Gastrocnemius medialis (tissue), 4 donors: ENCODE measurements at regions not wholly inside any gene's neighbourhood (a gene's known extent, or its start where the extent isn't known, plus 50 kb on each side); places are given as distances from the start of the nearest gene placed in this dataset.

Source experiments
- CTCF ChIP-seq, 5 experiments: fragments of 450-650 bp in 3 of 5; fragments of 200-600 bp in 2 of 5; sonication (generic) in 2 of 5; IDR thresholded peaks in 4 of 5; conservative IDR thresholded peaks in 1 of 5; 1 replicate in 4 of 5; 2 replicates in 1 of 5; pipeline ENCODE4 v1.5.1; 2016 to 2019; ENCODE audit warnings: antibody characterized with exemption in 5 of 5, mild to moderate bottlenecking in 3 of 5, moderate library complexity in 3 of 5
- POLR2A ChIP-seq, 2 donors: fragments of 450-650 bp; IDR thresholded peaks; one replicate each; pipeline ENCODE4 v1.6.1; 2017; ENCODE audit warnings: antibody characterized with exemption in 2 of 2, mild to moderate bottlenecking in 2 of 2, moderate library complexity in 2 of 2

DNA sequence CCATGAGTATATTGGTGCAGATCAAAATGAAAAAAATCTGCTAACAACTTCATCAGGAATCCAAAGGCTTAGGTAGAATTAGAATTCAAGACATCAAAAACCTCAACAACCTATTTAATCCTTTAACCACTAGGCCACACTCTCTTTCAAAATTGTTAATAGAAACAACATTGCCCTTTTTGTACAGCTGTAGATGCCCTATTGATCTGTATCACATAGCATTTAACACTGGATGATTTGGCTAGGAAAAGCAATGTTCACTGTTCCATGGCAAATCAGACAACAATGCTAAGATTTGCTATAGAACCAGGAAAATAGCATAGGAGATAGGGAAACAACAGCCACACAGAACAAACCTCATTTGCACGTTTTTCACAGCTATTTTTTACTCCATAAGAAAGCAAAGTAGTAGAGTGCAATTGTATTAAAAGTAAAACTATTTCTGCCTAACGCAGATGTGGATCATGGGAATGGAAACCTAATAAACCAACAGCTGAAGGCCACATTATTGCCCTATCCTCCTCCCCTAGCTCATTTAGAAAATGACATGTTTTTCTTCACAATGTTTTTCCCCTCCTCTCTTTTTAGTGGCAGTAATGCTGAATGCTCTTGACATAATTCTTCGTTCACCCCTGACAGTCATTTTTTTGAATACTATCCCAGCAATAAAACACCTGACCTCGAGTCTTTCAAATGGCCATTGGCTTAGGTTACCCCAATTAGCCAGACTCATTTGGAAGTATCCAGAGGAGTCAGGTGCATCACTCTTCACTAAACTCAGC lies 373.0 kb upstream of the CCNH start:
- no peak for TF ChIP-seq CTCF (IDR thresholded peaks at IDR 0.05 in 4 of 5, conservative IDR thresholded peaks at IDR 0.05 in 1 of 5)
- no peak for TF ChIP-seq POLR2A (IDR thresholded peaks at IDR 0.05)
